Head of caudate nucleus (tissue), 42 donors: ENCODE measurements at regions not wholly inside any gene's neighbourhood (a gene's known extent, or its start where the extent isn't known, plus 50 kb on each side); places are given as distances from the start of the nearest gene placed in this dataset.

ENCODE experiments used
- DNase-seq, 42 donors: peaks; one replicate each; pipeline versions ENCODE4 v3.0.0 to v3.0.0-alpha.2; 2020 to 2021; ENCODE audit warnings: mixed read lengths in 7 of 42
- intact Hi-C: fragments of 100-400 bp; cut with DNase I; formaldehyde crosslinking; loops from one replicate; pipeline ENCODE4 v1.15.0; 2022

GRCh38 chr3:182525766-182526374 is 267.4 kb upstream of the ATP11B start:
- intact Hi-C loops: no loop called here
- DNase-seq: no peak

- no peak for DNase-seq
- intact Hi-C loops: no loop called here
Observed at GRCh38 chr3:182527745-182528144, 265.6 kb upstream of the ATP11B start.

- DNase-seq: no peak
Observed at GRCh38 chr3:182530316-182530715, 263.0 kb upstream of the ATP11B start.

DNA sequence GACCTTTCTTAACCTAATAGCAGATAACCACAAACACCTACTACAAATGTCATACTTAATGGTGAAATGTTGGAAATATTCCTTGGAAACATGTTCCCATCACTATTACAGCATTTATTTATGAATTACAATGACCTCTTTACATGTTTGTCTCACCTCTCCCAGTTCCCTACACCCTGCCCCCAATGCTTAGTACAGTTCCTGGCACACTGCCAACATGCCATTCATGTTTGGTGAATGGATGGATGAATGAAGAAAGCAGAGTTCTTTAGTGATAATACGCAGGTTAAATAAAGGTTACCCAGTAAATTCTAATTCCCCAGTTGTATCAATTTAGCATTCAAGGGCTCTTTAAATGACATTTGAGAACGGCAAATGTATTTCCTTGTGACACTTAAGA is 259.9 kb upstream of the ATP11B start:
- intact Hi-C loops: no loop called here
- DNase-seq: peak in 3 of 42 donors; percentile 8 to 31 (median 30)

More at GRCh38 chr3:182530316-182530715, 263.0 kb upstream of the ATP11B start:
- intact Hi-C loops: no loop called here

DNA sequence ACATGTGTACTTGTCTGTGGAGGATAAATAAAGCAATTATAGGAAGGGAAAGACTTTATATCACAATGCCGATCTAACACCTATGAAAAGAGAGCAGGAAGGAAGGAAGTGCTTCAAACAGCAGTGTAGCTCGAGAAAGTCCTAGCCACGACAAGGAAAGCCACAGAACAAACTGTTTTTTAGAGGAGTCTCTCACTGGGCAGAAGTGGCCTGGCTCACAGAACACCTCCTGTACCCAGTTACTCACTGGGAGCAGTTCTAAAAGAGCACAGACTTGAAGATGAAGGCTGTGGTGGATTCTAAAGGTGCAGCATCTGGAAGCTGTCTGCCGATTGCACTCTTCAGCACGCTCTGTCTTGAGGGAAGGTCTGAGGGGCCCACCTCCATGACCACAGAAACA is 248.8 kb upstream of the ATP11B start:
- DNase-seq: no peak
- intact Hi-C loops: no loop called here

DNA sequence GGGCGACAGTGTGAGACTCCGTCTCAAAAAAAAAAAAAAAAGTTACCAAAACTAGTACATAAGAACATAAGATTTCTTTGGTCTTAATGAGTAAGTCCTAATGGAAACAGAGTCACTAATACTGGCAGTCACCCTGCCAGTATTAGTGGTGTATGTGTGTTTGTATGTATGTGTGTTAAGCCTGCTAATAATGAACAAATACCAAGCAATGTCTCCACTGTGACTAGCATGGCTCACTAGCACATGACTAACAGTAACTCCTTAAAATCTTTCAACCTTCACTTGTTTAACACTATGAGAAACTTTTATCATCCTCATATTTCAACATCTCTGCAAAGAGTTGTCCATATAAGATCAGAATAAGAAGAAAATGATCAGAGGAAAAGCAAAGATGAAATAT is 231.0 kb upstream of the ATP11B start:
- DNase-seq: no peak
- intact Hi-C loops: no loop called here

GRCh38 chr3:182565916-182566796 is 227.1 kb upstream of the ATP11B start:
- DNase-seq: peak in 10 of 42 donors; percentile 4 to 44 (median 20)
- intact Hi-C loops: no loop called here

DNA sequence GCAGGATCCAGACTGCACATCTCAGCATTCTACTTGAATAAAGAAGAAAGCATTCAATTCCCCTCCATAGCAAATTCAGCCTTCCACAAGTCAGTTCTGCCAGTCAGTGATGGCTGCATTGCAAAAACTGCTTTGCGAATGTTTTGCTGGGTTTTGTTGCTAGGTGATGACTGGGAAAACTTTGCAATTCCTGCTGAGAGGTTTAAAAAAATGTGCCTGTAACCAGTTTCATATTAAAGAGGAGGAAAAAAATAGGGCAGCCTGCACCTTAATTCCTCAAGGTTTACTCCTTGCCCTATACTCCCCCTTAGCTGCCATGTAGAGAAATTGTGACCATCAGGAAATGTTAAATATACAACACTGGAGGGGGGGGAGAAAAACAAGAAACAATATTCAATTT is 225.6 kb upstream of the ATP11B start:
- intact Hi-C loops: no loop called here
- DNase-seq: peak in 30 of 42 donors; percentile 5 to 73 (median 34)

DNA sequence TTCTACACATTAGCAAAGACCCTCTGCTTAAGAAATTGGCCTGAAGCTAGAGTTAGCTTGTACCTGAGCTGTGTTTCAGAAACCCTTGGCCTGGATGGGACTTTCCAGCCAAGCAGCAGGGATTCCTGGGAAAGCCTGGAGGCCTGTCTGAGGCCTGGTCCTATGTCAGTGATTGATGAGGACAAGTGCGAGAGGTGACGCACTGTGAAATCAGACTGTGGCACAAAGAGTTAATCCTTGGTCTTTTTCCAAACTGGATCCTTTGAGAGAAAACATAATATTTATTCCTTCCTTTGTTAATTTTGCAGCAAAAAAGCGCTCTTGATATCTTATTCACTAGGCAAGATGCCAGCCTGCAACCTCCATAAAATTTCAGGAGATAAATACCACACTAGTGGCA is 225.0 kb upstream of the ATP11B start:
- DNase-seq: no peak
- intact Hi-C loops: no loop called here

DNA sequence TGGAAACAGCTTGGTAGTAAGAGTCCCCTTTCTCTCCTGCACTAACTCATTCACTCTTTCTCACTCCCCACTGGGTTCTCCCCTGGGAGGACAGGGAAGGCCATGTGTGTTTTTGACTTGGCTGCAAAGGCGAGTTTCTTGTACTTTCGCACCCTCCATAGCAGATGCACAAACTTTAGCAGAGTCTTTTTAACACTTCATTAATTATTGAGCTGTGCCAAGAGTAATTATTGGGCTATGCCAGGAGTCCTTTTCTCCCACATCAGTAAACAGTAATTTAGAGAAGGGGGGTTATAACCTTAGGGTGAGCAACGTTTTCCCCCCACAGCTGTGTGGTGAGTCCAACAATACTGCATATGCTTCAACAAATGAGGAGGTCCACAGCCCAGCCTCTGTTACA is 224.4 kb upstream of the ATP11B start:
- DNase-seq: peak in 1 of 42 donors; percentile 10

DNA sequence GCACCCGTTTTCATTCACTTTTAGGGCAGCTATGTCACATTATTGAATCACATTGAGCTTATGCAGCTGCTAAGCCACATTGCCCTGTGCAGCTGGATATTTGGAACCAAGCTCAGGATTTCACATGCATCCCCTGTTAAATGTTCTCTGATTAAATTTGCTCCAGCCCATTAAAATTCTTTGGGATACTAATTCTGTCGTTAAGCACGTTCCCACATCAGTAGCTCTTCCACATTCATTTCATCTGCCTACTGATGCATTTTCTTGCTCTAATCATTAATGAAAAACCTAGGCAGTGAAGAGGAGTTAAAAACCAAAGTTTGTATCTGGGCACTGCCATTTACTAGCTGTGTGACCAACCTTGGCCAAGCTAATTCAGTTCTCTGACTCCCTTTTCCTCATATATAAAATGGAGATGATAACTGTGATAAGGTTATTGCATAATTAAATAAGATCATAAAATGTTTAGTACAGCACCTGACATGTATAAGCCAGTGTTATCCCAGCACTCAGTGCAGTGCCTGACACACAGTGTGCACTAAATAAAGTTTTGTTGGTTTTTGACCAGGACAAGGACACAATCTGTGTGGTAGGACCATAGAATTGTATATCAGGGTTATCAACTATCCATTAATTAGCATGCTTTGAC is 222.2 kb upstream of the ATP11B start:
- intact Hi-C loops: no loop called here
- DNase-seq: no peak

More for the DNA sequence above, 224.4 kb upstream of the ATP11B start:
- intact Hi-C loops: no loop called here

- intact Hi-C loops: no loop called here
- no peak for DNase-seq
Observed at GRCh38 chr3:182575941-182576340, 217.4 kb upstream of the ATP11B start.

GRCh38 chr3:182583545-182583944 is 209.8 kb upstream of the ATP11B start:
- intact Hi-C loops: no loop called here
- no peak for DNase-seq

GRCh38 chr3:182585532-182586150 is 207.7 kb upstream of the ATP11B start:
- no peak for DNase-seq
- intact Hi-C loops: no loop called here

DNA sequence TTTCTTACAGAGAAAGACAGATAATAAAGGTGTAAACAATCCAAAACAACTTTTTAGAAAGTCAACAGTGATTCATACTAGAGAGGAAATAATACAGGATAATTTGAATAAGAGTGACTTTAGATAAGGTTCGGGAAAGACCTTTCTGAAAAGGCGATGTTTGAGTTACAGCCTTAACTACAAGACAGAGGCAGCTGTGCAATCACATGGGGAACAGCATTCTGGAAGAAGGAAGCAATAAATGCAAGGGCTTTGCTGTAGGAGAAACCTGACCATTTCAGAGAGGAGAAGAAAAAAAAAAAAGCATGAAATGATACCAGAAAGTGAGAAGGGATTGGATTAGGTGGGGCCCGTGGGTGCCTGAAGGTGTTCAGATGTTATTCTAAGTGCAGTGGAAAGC is 200.6 kb upstream of the ATP11B start:
- intact Hi-C loops: no loop called here
- DNase-seq: no peak

DNA sequence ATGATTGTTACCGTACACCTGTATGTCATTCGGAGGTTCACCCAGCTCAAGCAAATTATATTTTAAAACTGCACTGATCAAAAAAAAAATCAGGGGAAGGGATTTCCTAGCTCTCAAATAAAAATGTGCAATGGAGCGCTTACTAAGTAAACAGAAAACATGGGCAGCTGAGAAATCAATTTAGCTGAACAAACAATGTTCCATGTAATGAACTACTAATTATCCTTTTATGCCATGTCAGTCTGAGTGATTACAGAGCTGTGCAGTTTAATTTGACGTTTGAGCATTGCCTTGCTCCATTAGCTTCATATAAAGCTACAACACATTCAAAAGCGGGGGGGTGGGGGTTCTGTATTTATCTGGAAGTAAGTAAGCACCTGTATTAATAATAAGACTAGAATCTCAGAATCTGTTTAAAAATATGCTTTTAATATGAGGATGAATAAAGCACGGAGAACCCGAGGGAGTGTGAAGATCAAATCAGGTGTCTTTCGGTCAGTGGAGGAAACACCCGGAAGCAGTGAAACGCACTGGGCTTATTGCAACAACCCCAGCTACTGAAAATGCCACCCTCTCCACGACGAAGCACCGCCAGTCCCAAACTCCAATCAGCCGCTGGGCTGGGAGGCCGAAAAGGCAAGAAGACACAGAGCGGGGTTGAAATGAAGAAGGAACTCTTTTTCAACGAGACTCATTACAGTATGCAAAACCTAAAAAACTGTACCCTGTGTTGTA is 196.5 kb upstream of the ATP11B start:
- intact Hi-C loops: no loop called here
- no peak for DNase-seq

- DNase-seq: no peak
- intact Hi-C loops: no loop called here
Observed at GRCh38 chr3:182597621-182598041, 195.7 kb upstream of the ATP11B start.

DNA sequence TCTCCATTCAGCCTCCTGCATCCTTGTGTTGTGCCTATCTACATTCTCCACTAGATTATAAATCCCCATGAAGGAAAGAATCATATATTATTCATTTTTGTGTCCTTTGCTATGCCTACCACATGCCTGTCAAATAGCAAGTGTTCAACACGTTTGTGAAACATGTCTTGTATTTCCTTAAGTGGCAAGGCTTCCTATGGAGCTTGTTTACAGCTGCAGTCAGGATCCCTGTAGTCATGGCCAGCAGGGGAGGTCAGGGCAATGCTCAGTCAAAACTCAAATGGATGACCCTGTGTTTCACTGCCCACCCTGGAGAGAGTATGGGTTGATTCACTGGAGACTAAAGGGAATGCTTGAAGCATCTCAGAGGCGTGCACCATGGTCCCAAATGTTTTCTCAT is 191.7 kb upstream of the ATP11B start:
- intact Hi-C loops: no loop called here
- no peak for DNase-seq

GRCh38 chr3:182603501-182603900 is 189.8 kb upstream of the ATP11B start:
- intact Hi-C loops: no loop called here
- DNase-seq: no peak
